ENCODE measurements at regions not wholly inside any gene's neighbourhood (a gene's known extent, or its start where the extent isn't known, plus 50 kb on each side); places are given as distances from the start of the nearest gene placed in this dataset.

GRCh38 chr9:135249191-135249590 is 161.7 kb downstream of the OLFM1 start:
- H3K27ac Mint-ChIP-seq, result no peak overlapping the region
- H3K9me3 Mint-ChIP-seq, result no peaks in the 10 kb centered on the region
- H4K20me1 ChIP-seq (ENCODE audit: low read depth), result no peaks in the 10 kb centered on the region
- H3K4me2 ChIP-seq, result no peak overlapping the region
- peaks cover 11% of the 10 kb centered on the region for H3K4me1 ChIP-seq
- H3K4me1 Mint-ChIP-seq, result peaks cover 21% of the 10 kb centered on the region
- H3K4me3 Mint-ChIP-seq, result no peak overlapping the region
- H3F3A ChIP-seq (ENCODE audit: low read depth), result peaks cover 4% of the 10 kb centered on the region
- H3K36me3 Mint-ChIP-seq, result no peaks in the 10 kb centered on the region
- no peak overlapping the region for H2AFZ ChIP-seq (replicated peaks)
- no peaks in the 10 kb centered on the region for H3K79me2 ChIP-seq (ENCODE audit: low read depth)
- TF ChIP-seq EZH2phosphoT487 (IDR thresholded peaks at IDR 0.05) (no peak), CTCF (IDR thresholded peaks at IDR 0.05) (no peak), EZH2 (IDR thresholded peaks at IDR 0.05) (no peak)
- H3K27me3 ChIP-seq, result no peaks in the 10 kb centered on the region
- H3K4me3 ChIP-seq, result no peak overlapping the region
- H3K27me3 Mint-ChIP-seq (ENCODE audit: insufficient read depth, low read depth), result peaks cover 7% of the 10 kb centered on the region
- no peaks in the 10 kb centered on the region for H3K36me3 ChIP-seq
- DNase-seq (ENCODE audit: low spot score), result no peak
- no peak overlapping the region for H3K27ac ChIP-seq
- no peaks in the 10 kb centered on the region for H3K9me3 ChIP-seq (ENCODE audit: low read depth)
- no peak overlapping the region for H3K9ac ChIP-seq

GRCh38 chr9:135249711-135250110 is 162.2 kb downstream of the OLFM1 start:
- H2AFZ ChIP-seq (replicated peaks), result no peak overlapping the region
- peaks cover 7% of the 10 kb centered on the region for H3K27me3 Mint-ChIP-seq (ENCODE audit: insufficient read depth, low read depth)

GRCh38 chr9:135251331-135251761 is 163.9 kb downstream of the OLFM1 start:
- no peak for DNase-seq (ENCODE audit: low spot score)

More at GRCh38 chr9:135249711-135250110, 162.2 kb downstream of the OLFM1 start:
- Histone ChIP-seq H3K36me3 (no peaks in the 10 kb centered on the region), H3K27me3 (no peaks in the 10 kb centered on the region), H4K20me1 (ENCODE audit: low read depth) (no peaks in the 10 kb centered on the region), H3K9ac (no peak overlapping the region), H3K4me1 (peaks cover 11% of the 10 kb centered on the region), H3K9me3 (ENCODE audit: low read depth) (no peaks in the 10 kb centered on the region), H3K27ac (no peak overlapping the region), H3K79me2 (ENCODE audit: low read depth) (no peaks in the 10 kb centered on the region), H3K4me3 (no peak overlapping the region), H3K4me2 (no peak overlapping the region), H3F3A (ENCODE audit: low read depth) (peaks cover 4% of the 10 kb centered on the region)
- TF ChIP-seq CTCF (IDR thresholded peaks at IDR 0.05), result no peak
- TF ChIP-seq EZH2 (IDR thresholded peaks at IDR 0.05), result no peak
- no peak for TF ChIP-seq EZH2phosphoT487 (IDR thresholded peaks at IDR 0.05)
- Mint-ChIP-seq H3K36me3 (no peaks in the 10 kb centered on the region), H3K4me3 (no peak overlapping the region), H3K4me1 (peaks cover 21% of the 10 kb centered on the region), H3K27ac (no peak overlapping the region), H3K9me3 (no peaks in the 10 kb centered on the region)
- DNase-seq (ENCODE audit: low spot score), result no peak

More at GRCh38 chr9:135251331-135251761, 163.9 kb downstream of the OLFM1 start:
- Histone ChIP-seq H3K4me3 (no peak overlapping the region), H4K20me1 (ENCODE audit: low read depth) (no peaks in the 10 kb centered on the region), H3K9ac (no peak overlapping the region), H3F3A (ENCODE audit: low read depth) (peaks cover 4% of the 10 kb centered on the region), H3K4me2 (no peak overlapping the region), H3K27ac (no peak overlapping the region), H2AFZ (replicated peaks) (no peak overlapping the region), H3K36me3 (no peaks in the 10 kb centered on the region), H3K27me3 (no peaks in the 10 kb centered on the region), H3K79me2 (ENCODE audit: low read depth) (no peaks in the 10 kb centered on the region), H3K4me1 (peaks cover 11% of the 10 kb centered on the region), H3K9me3 (ENCODE audit: low read depth) (no peaks in the 10 kb centered on the region)
- Mint-ChIP-seq H3K36me3 (no peaks in the 10 kb centered on the region), H3K27me3 (ENCODE audit: insufficient read depth, low read depth) (peaks cover 4% of the 10 kb centered on the region), H3K9me3 (no peaks in the 10 kb centered on the region), H3K4me1 (peaks cover 19% of the 10 kb centered on the region), H3K27ac (no peak overlapping the region), H3K4me3 (no peak overlapping the region)
- TF ChIP-seq CTCF (IDR thresholded peaks at IDR 0.05) (no peak), EZH2 (IDR thresholded peaks at IDR 0.05) (no peak), EZH2phosphoT487 (IDR thresholded peaks at IDR 0.05) (no peak)
